MM.1S (cell line): ENCODE measurements at regions not wholly inside any gene's neighbourhood (a gene's known extent, or its start where the extent isn't known, plus 50 kb on each side); places are given as distances from the start of the nearest gene placed in this dataset.

Source experiments
- DNase-seq: peaks from one replicate; pipeline ENCODE4 v3.0.0-alpha.2; 2015
- H2AFZ ChIP-seq: fragments of 300-600 bp; sonication (generic); 2 replicates; pipeline ENCODE4 v1.6.0; 2016; ENCODE audit warnings: antibody characterized with exemption, low read length
- H3F3A ChIP-seq: fragments of 300-600 bp; sonication (generic); 2 replicates; pipeline ENCODE4 v1.6.1; 2016; ENCODE audit warnings: mild to moderate bottlenecking, antibody characterized with exemption, low read length, moderate library complexity, mixed read lengths; ENCODE audit not compliant: insufficient read depth
- H3K27ac ChIP-seq: fragments of 300-600 bp; sonication (generic); 2 replicates; pipeline ENCODE4 v1.5.1; 2016; ENCODE audit warnings: mild to moderate bottlenecking, low read length
- H3K27me3 ChIP-seq: fragments of 300-600 bp; sonication (generic); replicated peaks from 2 replicates; pipeline ENCODE4 v1.6.0; 2016; ENCODE audit warnings: low read length; ENCODE audit not compliant: insufficient read depth
- H3K36me3 ChIP-seq: fragments of 300-600 bp; sonication (generic); replicated peaks from 2 replicates; pipeline ENCODE4 v1.6.1; 2016; ENCODE audit warnings: mild to moderate bottlenecking, low read length, mixed read lengths; ENCODE audit not compliant: insufficient read depth
- H3K4me1 ChIP-seq: fragments of 300-600 bp; sonication (generic); 2 replicates; pipeline ENCODE4 v1.6.1; 2016; ENCODE audit warnings: low read length, mixed read lengths
- H3K4me2 ChIP-seq: fragments of 300-600 bp; sonication (generic); 2 replicates; pipeline ENCODE4 v1.6.0; 2016; ENCODE audit warnings: low read depth, low read length
- H3K4me3 ChIP-seq: fragments of 300-600 bp; sonication (generic); 2 replicates; pipeline ENCODE4 v1.5.1; 2016; ENCODE audit warnings: low read length, mixed read lengths
- H3K79me2 ChIP-seq: fragments of 300-600 bp; sonication (generic); 2 replicates; pipeline ENCODE4 v1.6.1; 2016; ENCODE audit warnings: mixed run types, low read length, mixed read lengths
- H3K9ac ChIP-seq: fragments of 300-600 bp; sonication (generic); 2 replicates; pipeline ENCODE4 v1.6.1; 2016; ENCODE audit warnings: low read length, mixed read lengths
- H3K9me2 ChIP-seq: fragments of 300-600 bp; sonication (generic); replicated peaks from 2 replicates; pipeline ENCODE4 v1.6.1; 2016; ENCODE audit warnings: mild to moderate bottlenecking, low read length, mixed read lengths; ENCODE audit not compliant: insufficient read depth
- H3K9me3 ChIP-seq: fragments of 300-600 bp; sonication (generic); replicated peaks from 2 replicates; pipeline ENCODE4 v1.6.1; 2016; ENCODE audit warnings: mild to moderate bottlenecking, low read length, mixed read lengths; ENCODE audit not compliant: insufficient read depth
- H4K20me1 ChIP-seq: fragments of 300-600 bp; sonication (generic); 2 replicates; pipeline ENCODE4 v1.6.1; 2016; ENCODE audit warnings: mild to moderate bottlenecking, low read length, moderate library complexity, mixed read lengths; ENCODE audit not compliant: insufficient read depth
- EZH2 ChIP-seq: fragments of 300-600 bp; sonication (generic); optimal IDR thresholded peaks from 2 replicates; pipeline ENCODE3; 2017; ENCODE audit warnings: low read depth, mild to moderate bottlenecking, antibody characterized with exemption, low read length, mixed read lengths
- EZH2phosphoT487 ChIP-seq: fragments of 300-600 bp; sonication (generic); IDR thresholded peaks from 2 replicates; pipeline ENCODE4 v1.6.1; 2018; ENCODE audit warnings: antibody characterized with exemption, low read length
- TF ChIP-seq, protein P1 (sequence below): fragments of 300-600 bp; sonication (generic); IDR thresholded peaks from 2 replicates; pipeline ENCODE4 v1.5.1; 2016; ENCODE audit warnings: antibody characterized with exemption, low read length, mixed read lengths

DNA sequence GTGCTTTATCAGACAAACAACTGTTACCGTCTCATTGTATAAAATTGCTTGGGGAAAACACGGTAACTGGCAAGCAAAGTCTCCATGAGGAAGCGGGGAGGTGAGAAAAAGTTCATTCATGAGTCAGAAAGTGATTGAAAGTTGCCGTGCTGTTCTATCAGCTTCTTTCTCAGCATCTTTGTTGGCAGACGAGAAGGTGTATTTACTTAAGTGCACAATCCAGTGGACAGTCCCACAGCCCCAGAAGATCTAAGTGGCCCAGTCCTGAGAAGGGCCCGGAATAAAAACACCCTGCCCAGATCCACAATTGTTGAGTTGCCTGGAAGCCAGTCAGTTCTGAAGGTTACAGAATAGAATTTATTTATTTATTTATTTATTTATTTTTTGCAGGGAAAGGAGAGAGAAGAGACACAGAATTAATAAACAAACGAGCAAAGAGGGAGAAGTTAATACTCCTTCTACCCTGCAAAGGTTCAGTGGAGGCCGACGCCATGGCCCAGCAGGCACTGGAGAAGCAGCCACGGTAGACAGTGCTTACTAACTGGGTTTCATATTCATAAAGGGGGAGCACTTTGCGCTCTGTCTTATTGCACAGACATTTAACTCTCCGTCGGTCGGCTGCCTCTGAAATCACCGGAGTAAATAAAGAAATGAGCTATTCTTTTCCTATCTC is 676.0 kb upstream of the SALL3 start:
- no peaks in the 10 kb centered on the region for H3F3A ChIP-seq
- H3K79me2 ChIP-seq: no peaks in the 10 kb centered on the region
- no peak overlapping the region for H3K9ac ChIP-seq
- TF ChIP-seq, protein P1, sequence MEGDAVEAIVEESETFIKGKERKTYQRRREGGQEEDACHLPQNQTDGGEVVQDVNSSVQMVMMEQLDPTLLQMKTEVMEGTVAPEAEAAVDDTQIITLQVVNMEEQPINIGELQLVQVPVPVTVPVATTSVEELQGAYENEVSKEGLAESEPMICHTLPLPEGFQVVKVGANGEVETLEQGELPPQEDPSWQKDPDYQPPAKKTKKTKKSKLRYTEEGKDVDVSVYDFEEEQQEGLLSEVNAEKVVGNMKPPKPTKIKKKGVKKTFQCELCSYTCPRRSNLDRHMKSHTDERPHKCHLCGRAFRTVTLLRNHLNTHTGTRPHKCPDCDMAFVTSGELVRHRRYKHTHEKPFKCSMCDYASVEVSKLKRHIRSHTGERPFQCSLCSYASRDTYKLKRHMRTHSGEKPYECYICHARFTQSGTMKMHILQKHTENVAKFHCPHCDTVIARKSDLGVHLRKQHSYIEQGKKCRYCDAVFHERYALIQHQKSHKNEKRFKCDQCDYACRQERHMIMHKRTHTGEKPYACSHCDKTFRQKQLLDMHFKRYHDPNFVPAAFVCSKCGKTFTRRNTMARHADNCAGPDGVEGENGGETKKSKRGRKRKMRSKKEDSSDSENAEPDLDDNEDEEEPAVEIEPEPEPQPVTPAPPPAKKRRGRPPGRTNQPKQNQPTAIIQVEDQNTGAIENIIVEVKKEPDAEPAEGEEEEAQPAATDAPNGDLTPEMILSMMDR: no peak
- TF ChIP-seq EZH2phosphoT487 (no peak), EZH2 (no peak)
- H3K27ac ChIP-seq: no peak overlapping the region
- H4K20me1 ChIP-seq: no peaks in the 10 kb centered on the region
- no peak for DNase-seq
- H3K4me1 ChIP-seq: no peaks in the 10 kb centered on the region
- H3K27me3 ChIP-seq: no peaks in the 10 kb centered on the region
- H3K4me2 ChIP-seq: no peak overlapping the region
- H3K9me2 ChIP-seq: no peaks in the 10 kb centered on the region
- H2AFZ ChIP-seq: no peak overlapping the region
- no peaks in the 10 kb centered on the region for H3K9me3 ChIP-seq
- no peak overlapping the region for H3K4me3 ChIP-seq
- H3K36me3 ChIP-seq: no peaks in the 10 kb centered on the region

DNA sequence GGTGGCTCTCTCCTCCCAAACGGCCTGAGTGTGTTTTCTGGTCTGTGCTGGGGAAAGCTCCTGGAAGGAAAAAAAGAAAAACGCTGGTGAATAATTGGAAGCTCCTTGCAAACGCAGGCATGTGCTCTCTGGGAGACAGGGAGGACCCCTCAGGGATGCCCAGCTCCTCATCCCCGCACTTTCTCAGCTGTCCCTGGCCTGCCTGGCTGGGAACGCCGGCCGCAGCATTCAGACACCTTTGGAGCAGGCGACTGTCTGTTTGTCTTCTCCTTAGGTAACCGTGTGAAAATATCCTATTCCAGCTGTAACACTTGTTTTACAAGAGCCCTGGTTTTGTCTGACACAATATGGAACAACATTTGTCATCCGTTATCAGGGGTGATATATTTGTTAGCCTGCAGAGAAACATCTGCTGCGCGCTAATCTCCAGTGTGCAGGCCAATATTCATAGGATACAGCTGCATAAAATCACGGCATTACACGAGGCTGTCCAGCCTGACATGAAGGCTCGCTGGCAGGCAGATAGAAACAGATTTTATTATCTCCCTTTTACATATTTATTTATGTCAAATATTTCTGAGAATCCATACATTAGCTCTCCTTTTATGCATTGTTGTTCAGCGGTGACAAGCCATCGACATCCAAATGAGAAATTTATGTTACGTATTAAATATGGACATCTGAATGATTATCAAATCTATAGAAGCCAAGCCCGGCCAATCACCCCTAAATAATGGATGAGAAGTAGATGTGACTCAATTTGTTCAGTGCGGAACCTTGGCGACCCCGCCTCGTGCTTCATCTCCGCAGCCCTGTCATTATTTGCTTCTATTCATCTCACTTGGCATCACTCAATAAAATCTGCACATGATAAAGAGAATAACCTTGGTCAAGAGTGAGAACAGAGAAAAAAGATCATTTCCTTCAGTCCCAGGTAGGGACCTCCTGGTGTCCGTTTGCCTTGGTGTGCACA is 675.1 kb upstream of the SALL3 start:
- TF ChIP-seq, protein P1: no peak
- TF ChIP-seq EZH2 (no peak), EZH2phosphoT487 (no peak)
- no peak overlapping the region for H3K4me3 ChIP-seq
- H3K9me2 ChIP-seq: no peaks in the 10 kb centered on the region
- no peak for DNase-seq
- no peak overlapping the region for H3K9ac ChIP-seq
- no peak overlapping the region for H2AFZ ChIP-seq
- no peaks in the 10 kb centered on the region for H3K27me3 ChIP-seq
- H3K36me3 ChIP-seq: no peaks in the 10 kb centered on the region
- H3K79me2 ChIP-seq: no peaks in the 10 kb centered on the region
- H3K27ac ChIP-seq: no peak overlapping the region
- no peaks in the 10 kb centered on the region for H3K4me1 ChIP-seq
- H3F3A ChIP-seq: no peaks in the 10 kb centered on the region
- H3K4me2 ChIP-seq: no peak overlapping the region
- no peaks in the 10 kb centered on the region for H3K9me3 ChIP-seq
- no peaks in the 10 kb centered on the region for H4K20me1 ChIP-seq

DNA sequence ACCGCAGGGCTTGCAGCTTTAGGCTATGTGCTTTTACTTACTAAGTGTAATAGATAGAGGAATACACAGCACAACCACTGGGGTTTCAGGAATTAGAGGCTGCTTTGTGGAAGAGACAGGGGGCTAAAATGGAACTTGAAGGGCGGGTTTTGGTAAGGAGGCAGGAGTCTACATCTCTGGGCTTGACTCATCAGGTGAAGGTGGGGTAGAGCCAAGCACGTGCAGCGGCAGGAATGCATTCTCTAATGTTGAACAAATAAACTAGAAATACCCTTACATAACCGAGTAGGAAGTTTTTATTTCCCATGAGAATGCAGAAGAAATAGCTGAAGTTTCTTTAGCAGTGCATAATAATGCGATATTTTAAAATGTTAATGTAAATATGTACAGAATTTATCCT is 673.8 kb upstream of the SALL3 start:
- Histone ChIP-seq H3K27me3 (no peaks in the 10 kb centered on the region), H3F3A (no peaks in the 10 kb centered on the region), H3K4me3 (no peak overlapping the region), H3K9ac (no peak overlapping the region), H3K9me2 (no peaks in the 10 kb centered on the region), H3K9me3 (no peaks in the 10 kb centered on the region), H2AFZ (no peak overlapping the region), H3K79me2 (no peaks in the 10 kb centered on the region), H3K27ac (no peak overlapping the region), H4K20me1 (no peaks in the 10 kb centered on the region), H3K4me1 (no peaks in the 10 kb centered on the region), H3K36me3 (no peaks in the 10 kb centered on the region), H3K4me2 (no peak overlapping the region)
- TF ChIP-seq EZH2phosphoT487: no peak
- TF ChIP-seq EZH2: no peak
- TF ChIP-seq, protein P1: no peak
- DNase-seq: no peak
